Central memory CD4-positive, alpha-beta T cell (primary cell): ENCODE measurements at regions not wholly inside any gene's neighbourhood (a gene's known extent, or its start where the extent isn't known, plus 50 kb on each side); places are given as distances from the start of the nearest gene placed in this dataset.

Experiments
- DNase-seq: peaks from one replicate; pipeline ENCODE4 v3.0.0; 2022

DNA sequence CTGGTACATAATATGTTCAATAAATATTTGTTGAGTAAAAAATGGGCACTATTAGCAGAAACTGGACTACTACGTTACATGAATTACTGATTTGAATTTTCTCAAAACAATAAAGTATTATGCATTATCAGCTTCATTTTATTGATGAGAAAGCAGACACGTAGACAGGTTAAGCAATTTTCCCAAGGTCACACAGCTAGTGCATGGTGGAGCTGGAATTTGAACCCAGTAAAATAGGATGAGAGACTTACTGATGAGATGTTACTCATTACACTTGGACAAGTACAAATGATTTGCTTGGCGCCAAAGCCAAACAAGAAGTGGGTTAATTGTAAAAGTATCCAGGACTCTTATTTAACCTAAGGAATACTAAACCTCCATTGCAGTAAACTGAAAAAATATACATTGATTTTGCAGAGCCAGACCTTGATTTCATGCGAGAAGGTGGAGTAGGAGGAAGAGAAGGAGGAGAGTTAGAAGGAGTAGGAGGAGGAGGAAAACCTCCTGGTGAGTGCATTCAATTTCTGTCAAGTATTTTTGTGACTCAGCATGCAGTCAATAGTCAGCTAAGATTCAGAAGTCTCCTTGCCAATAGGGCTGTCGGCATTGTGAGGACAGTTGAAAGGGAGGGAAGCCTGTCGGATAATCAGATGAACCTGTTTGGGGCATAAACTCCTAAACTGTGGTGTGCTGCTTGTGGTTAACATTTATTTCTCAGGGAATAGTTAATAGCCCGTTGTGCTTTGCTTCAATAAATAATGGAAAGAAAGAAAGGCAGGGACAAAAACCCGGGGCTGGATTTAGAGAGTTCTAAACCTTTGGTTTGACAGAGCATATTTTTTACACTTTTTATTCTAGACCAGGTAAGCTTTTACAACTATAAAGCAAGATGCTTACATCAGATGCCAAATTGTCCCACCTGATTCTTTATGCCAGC, 77.0 kb upstream of the TACR1 start:
- DNase-seq, result no peak

DNA sequence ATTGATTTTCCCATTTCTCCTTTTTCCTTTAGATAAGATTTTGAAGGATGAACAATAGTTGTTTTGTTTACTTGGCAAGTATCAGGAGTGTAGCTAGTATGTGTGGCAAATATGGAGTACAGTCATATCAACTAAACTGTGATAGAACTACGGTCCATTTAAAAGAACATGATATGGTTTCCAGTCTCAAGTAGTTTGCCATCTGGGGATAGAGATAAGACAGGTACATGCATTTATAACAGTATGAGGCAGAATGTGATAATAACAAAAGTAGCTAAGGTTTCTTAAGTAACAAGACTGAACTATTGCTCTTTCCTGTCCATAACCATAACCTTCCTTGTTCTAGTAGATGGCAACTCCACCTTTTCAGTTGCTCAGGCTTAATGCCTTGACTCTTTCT, 75.6 kb upstream of the TACR1 start:
- no peak for DNase-seq

- DNase-seq, result no peak
These were observed 68.8 kb upstream of the TACR1 start for GRCh38 chr2:75268112-75268511.

DNA sequence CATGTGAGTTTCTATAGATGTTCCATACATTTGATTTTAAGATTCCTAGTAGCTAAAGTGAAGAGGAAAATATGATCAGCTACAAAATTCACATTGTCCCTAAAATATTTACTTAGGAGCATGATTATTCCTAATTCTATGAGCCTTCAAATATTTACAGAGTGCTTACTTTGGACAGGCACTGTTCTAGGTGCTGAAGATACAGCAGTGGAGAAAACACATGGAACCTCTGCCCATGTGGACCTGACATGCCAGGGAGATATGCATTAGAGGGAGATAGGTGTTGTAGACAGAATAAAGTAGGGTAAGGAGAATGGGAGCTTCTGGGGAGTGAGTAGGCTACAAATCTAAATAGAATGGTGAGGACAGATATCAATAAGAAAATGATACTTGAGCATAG, 62.6 kb upstream of the TACR1 start:
- no peak for DNase-seq

DNA sequence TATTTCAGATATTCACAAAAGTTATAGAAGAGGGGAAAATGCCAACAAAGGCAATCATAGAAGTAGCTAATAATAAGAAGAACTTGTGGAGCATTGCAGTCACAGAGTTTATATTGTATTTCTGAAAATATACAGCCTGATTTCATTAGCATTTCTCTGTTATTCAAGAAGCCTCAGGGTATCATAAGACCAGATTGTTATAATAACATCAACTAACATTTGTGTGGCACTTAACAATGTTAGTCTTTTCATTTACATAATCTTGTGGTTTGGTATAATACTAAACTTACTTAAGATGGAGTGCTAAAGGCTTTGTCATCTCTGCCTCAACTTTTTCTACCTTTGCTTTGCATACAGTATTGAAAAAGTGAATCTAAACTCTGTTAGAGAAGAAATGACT, 61.6 kb upstream of the TACR1 start:
- DNase-seq, result no peak

DNA sequence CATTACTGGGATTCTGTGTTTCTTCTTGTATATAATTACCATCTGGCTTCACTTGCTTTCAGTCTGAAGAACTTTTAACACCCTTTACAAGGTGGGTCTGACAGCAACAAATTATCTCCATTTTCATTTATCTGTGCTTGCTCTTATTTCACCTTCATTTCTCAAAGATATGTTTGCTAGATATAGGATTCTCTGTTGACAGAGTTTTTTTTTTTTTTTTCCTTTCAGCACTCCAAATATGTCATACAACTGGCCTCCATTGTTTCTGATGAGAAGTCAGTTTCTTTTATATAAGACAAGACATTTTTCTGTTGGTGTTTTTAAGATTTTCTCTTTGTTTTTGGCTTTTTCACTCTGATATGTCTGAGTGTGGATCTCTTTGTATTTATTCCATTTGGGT, 59.3 kb upstream of the TACR1 start:
- DNase-seq, result no peak

GRCh38 chr2:75256485-75256884, 57.2 kb upstream of the TACR1 start:
- no peak for DNase-seq

GRCh38 chr2:75253526-75253925, 54.2 kb upstream of the TACR1 start:
- no peak for DNase-seq

DNA sequence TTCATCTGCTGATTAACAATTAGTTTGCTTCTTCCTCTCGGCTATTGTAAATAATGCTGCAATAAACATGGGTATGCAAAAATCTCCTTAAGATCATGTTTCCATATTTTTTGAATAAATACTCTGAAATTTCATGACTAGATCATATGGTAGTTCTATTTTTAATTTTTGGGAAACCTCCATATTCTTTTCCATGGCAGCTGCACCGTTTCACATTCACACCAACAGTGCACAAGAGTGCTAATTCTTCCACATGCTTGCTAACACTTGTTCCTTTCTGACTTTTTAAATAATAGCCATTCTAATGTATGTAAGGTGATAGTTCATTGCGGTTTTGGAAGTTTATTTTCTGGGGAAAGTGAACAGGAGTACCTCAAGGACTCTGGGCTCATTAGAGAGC, 52.6 kb upstream of the TACR1 start:
- DNase-seq, result no peak
